SK-N-SH treated with all-trans-retinoic acid at 6 μM for 48 hours (cell line): ENCODE measurements at regions not wholly inside any gene's neighbourhood (a gene's known extent, or its start where the extent isn't known, plus 50 kb on each side); places are given as distances from the start of the nearest gene placed in this dataset.
"Not testable (repeated sequence)": the region's sequence is repeated elsewhere in the genome, so short reads cannot be mapped to it uniquely, and the experiment has no call there.

ENCODE experiments used
- ARNTL ChIP-seq: fragments of 450-650 bp; formaldehyde crosslinking; IDR thresholded peaks from 2 replicates; pipeline ENCODE4 v1.5.0; 2020; ENCODE audit warnings: low read depth, mild to moderate bottlenecking, moderate library complexity, borderline replicate concordance
- BACH2 ChIP-seq: fragments of 250-450 bp; sonication (Bioruptor Pico); IDR thresholded peaks from 2 replicates; pipeline ENCODE4 v1.9.0; 2021; ENCODE audit warnings: mild to moderate bottlenecking, borderline replicate concordance
- CREB5 ChIP-seq: fragments of 250-450 bp; sonication (Bioruptor Pico); IDR thresholded peaks from 2 replicates; pipeline ENCODE4 v1.5.1; 2020; ENCODE audit warnings: low read depth, mild to moderate bottlenecking, moderate library complexity
- CSDC2 ChIP-seq: fragments of 250-450 bp; sonication (Bioruptor Pico); IDR thresholded peaks from 2 replicates; pipeline ENCODE4 v1.5.0; 2020; ENCODE audit warnings: mild to moderate bottlenecking, moderate library complexity
- ESRRG ChIP-seq: fragments of 250-450 bp; sonication (Bioruptor Pico); IDR thresholded peaks from 2 replicates; pipeline ENCODE4 v1.6.1; 2021; ENCODE audit warnings: mild to moderate bottlenecking
- PATZ1 ChIP-seq: fragments of 250-450 bp; sonication (Bioruptor Pico); IDR thresholded peaks from 2 replicates; pipeline ENCODE4 v1.8.0; 2020; ENCODE audit warnings: mild to moderate bottlenecking, moderate library complexity, borderline replicate concordance
- RARB ChIP-seq: fragments of 250-450 bp; sonication (Bioruptor Pico); IDR thresholded peaks from 2 replicates; pipeline ENCODE4 v1.8.0; 2021; ENCODE audit warnings: mild to moderate bottlenecking, moderate library complexity
- ZC3H10 ChIP-seq: fragments of 250-450 bp; sonication (Bioruptor Pico); IDR thresholded peaks from 2 replicates; pipeline ENCODE4 v1.5.1; 2021; ENCODE audit warnings: mild to moderate bottlenecking, moderate library complexity
- ZFP3 ChIP-seq: fragments of 250-450 bp; sonication (Bioruptor Pico); IDR thresholded peaks from 2 replicates; pipeline ENCODE4 v1.5.0; 2020; ENCODE audit warnings: mild to moderate bottlenecking, moderate library complexity
- ZFP30 ChIP-seq: fragments of 450-650 bp; formaldehyde crosslinking; IDR thresholded peaks from 2 replicates; pipeline ENCODE4 v1.5.0; 2022; ENCODE audit warnings: mild to moderate bottlenecking, moderate library complexity
- ZNF565 ChIP-seq: fragments of 450-650 bp; formaldehyde crosslinking; conservative IDR thresholded peaks from 2 replicates; pipeline ENCODE4 v1.5.0; 2020; ENCODE audit warnings: low read depth, mild to moderate bottlenecking, moderate library complexity

- TF ChIP-seq ARNTL (CRISPR knock-in tag); ZNF565; ZC3H10 (CRISPR knock-in tag); RARB (CRISPR knock-in tag); ZFP3 (CRISPR knock-in tag); BACH2 (CRISPR knock-in tag); PATZ1; CREB5 (CRISPR knock-in tag); ZFP30; ESRRG (CRISPR knock-in tag); CSDC2 (CRISPR knock-in tag): not testable (repeated sequence)
Observed at GRCh38 chr6:112955743-112956142, 608.6 kb downstream of the RFPL4B start.
